OCI-LY1 (cell line): ENCODE measurements at regions not wholly inside any gene's neighbourhood (a gene's known extent, or its start where the extent isn't known, plus 50 kb on each side); places are given as distances from the start of the nearest gene placed in this dataset.

Source experiments
- H2AFZ ChIP-seq: fragments of 200-600 bp; sonication (generic), shearing (Covaris generic); 2 replicates; pipeline ENCODE4 v1.6.0; 2014; ENCODE audit warnings: antibody characterized with exemption, mild to moderate bottlenecking, low read length
- H3F3A ChIP-seq: fragments of 200-600 bp; sonication (generic), shearing (Covaris generic); 2 replicates; pipeline ENCODE4 v1.6.0; 2014; ENCODE audit warnings: mild to moderate bottlenecking, antibody characterized with exemption, low read length, moderate library complexity; ENCODE audit not compliant: insufficient read depth
- H3K27ac ChIP-seq: fragments of 200-600 bp; sonication (generic); 2 replicates; pipeline ENCODE4 v1.5.1; 2014; ENCODE audit warnings: low read length, mixed run types, mild to moderate bottlenecking, low read depth; ENCODE audit not compliant: poor library complexity, severe bottlenecking
- H3K27me3 ChIP-seq: fragments of 200-600 bp; sonication (generic); 2 replicates; pipeline ENCODE4 v1.6.0; 2014; ENCODE audit warnings: antibody characterized with exemption, mild to moderate bottlenecking, low read length, moderate library complexity; ENCODE audit not compliant: insufficient read depth
- H3K36me3 ChIP-seq: fragments of 200-600 bp; sonication (generic); 2 replicates; pipeline ENCODE4 v1.6.1; 2014; ENCODE audit warnings: mild to moderate bottlenecking, antibody characterized with exemption, low read length, moderate library complexity, mixed read lengths; ENCODE audit not compliant: insufficient read depth
- H3K4me1 ChIP-seq: fragments of 200-600 bp; sonication (generic); 2 replicates; pipeline ENCODE4 v1.5.1; 2014; ENCODE audit warnings: mild to moderate bottlenecking, low read length, moderate library complexity; ENCODE audit not compliant: insufficient read depth, severe bottlenecking
- H3K4me2 ChIP-seq: fragments of 200-600 bp; sonication (generic), shearing (Covaris generic); 2 replicates; pipeline ENCODE4 v1.6.1; 2014; ENCODE audit warnings: low read length
- H3K4me3 ChIP-seq: fragments of 200-600 bp; sonication (generic); 2 replicates; pipeline ENCODE4 v1.5.1; 2014; ENCODE audit warnings: low read length, low read depth, mild to moderate bottlenecking, mixed read lengths; ENCODE audit not compliant: poor library complexity, severe bottlenecking
- H3K79me2 ChIP-seq: fragments of 200-600 bp; shearing (Covaris generic); 2 replicates; pipeline ENCODE4 v1.6.1; 2016; ENCODE audit warnings: mixed run types, low read length, mixed read lengths; ENCODE audit not compliant: insufficient read depth
- H3K9ac ChIP-seq: fragments of 200-600 bp; sonication (generic), shearing (Covaris generic); 2 replicates; pipeline ENCODE4 v1.6.1; 2014; ENCODE audit warnings: mild to moderate bottlenecking, low read length, mixed read lengths
- H3K9me2 ChIP-seq: fragments of 200-600 bp; sonication (generic), shearing (Covaris generic); 2 replicates; pipeline ENCODE4 v1.6.1; 2014; ENCODE audit warnings: low read depth, mild to moderate bottlenecking, low read length, mixed read lengths
- H3K9me3 ChIP-seq: fragments of 200-600 bp; shearing (Covaris generic); 2 replicates; pipeline ENCODE4 v1.6.1; 2014; ENCODE audit warnings: low read length, mixed read lengths
- H4K20me1 ChIP-seq: fragments of 200-600 bp; sonication (generic), shearing (Covaris generic); 2 replicates; pipeline ENCODE4 v1.6.0; 2016; ENCODE audit warnings: mild to moderate bottlenecking, low read length; ENCODE audit not compliant: insufficient read depth
- EZH2 ChIP-seq: fragments of 200-600 bp; sonication (generic), shearing (Covaris generic); IDR thresholded peaks from 2 replicates; pipeline ENCODE4 v1.8.0; 2017; ENCODE audit warnings: borderline replicate concordance, mixed run types, mild to moderate bottlenecking, antibody characterized with exemption, low read length, moderate library complexity, mixed read lengths
- TF ChIP-seq, protein P1 (sequence below): fragments of 200-600 bp; sonication (generic), shearing (Covaris generic); IDR thresholded peaks from 2 replicates; pipeline ENCODE4 v1.5.1; 2017; ENCODE audit warnings: mild to moderate bottlenecking, antibody characterized with exemption, low read length, moderate library complexity, mixed read lengths

DNA sequence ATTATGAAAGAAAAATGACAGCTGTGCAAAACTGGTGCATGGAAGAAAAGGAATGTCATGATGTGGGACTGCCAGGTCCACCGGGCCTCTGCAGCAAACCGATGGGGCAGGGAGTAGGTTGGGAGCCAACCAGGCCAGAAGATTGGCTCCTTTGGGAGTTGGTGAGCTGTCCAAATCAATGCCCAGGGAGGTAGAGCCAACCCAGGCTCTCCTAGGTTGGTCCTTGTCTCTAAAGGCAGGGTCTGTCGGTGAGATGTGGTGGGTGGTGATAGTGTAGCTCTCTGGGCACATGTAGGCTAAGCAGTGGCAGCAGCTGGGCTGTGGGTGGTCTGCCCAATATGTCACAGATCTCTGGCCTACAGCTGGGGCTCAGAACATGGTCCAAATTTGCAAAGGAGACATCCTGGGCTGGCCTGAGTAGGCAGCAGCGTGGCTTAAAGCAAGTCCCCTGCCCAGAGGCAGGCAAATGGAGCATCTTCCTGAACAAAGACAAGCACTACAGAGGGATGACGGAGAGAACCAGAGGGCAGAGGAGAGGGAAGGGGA lies 61.2 kb upstream of the PRDX6 start:
- peaks cover 87% of the 10 kb centered on the region for H3K4me1 ChIP-seq
- H3F3A ChIP-seq = 0 out of 2 replicates have a peak, but pooled peaks cover 3% of the 10 kb centered on the region
- H3K9ac ChIP-seq = peak overlapping the region; percentile 89
- no peaks in the 10 kb centered on the region for H3K9me3 ChIP-seq
- TF ChIP-seq EZH2 = no peak
- TF ChIP-seq, protein P1, sequence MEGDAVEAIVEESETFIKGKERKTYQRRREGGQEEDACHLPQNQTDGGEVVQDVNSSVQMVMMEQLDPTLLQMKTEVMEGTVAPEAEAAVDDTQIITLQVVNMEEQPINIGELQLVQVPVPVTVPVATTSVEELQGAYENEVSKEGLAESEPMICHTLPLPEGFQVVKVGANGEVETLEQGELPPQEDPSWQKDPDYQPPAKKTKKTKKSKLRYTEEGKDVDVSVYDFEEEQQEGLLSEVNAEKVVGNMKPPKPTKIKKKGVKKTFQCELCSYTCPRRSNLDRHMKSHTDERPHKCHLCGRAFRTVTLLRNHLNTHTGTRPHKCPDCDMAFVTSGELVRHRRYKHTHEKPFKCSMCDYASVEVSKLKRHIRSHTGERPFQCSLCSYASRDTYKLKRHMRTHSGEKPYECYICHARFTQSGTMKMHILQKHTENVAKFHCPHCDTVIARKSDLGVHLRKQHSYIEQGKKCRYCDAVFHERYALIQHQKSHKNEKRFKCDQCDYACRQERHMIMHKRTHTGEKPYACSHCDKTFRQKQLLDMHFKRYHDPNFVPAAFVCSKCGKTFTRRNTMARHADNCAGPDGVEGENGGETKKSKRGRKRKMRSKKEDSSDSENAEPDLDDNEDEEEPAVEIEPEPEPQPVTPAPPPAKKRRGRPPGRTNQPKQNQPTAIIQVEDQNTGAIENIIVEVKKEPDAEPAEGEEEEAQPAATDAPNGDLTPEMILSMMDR = no peak
- H4K20me1 ChIP-seq = no peaks in the 10 kb centered on the region
- no peaks in the 10 kb centered on the region; the same call in 1 of the 2 replicates for H3K79me2 ChIP-seq
- no peak overlapping the region for H2AFZ ChIP-seq
- H3K27me3 ChIP-seq = no peaks in the 10 kb centered on the region
- H3K4me2 ChIP-seq = peak overlapping the region; percentile 77
- no peaks in the 10 kb centered on the region for H3K9me2 ChIP-seq
- H3K27ac ChIP-seq = peak overlapping the region; percentile 98
- H3K4me3 ChIP-seq = peak overlapping the region; percentile 68
- H3K36me3 ChIP-seq = peaks cover 11% of the 10 kb centered on the region

DNA sequence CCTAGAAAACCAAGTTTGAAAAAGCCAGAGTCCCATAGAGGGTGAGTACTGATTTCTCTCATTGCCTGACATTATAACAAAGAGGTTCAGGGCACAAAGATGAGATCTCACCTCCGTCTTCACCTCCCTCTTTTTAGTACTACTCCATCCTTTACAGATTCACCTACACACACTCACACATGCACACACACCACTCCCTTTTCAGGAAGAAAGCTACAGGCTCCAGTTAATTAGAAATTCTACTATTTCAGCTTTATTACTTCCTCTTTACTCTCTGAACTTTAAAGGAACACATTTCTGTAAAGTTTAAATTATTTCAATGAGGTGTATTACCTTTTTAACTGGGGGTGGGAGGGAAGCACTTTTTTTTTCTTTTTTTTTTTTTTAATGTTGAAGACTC lies 59.6 kb upstream of the PRDX6 start:
- Histone ChIP-seq H3K9ac (peak overlapping the region; percentile 89), H3K9me2 (no peaks in the 10 kb centered on the region), H3K9me3 (no peaks in the 10 kb centered on the region), H2AFZ (no peak overlapping the region), H3F3A (0 out of 2 replicates have a peak, but pooled peaks cover 3% of the 10 kb centered on the region), H3K79me2 (no peaks in the 10 kb centered on the region; the same call in 1 of the 2 replicates), H4K20me1 (no peaks in the 10 kb centered on the region), H3K36me3 (peaks cover 25% of the 10 kb centered on the region), H3K4me2 (peak overlapping the region; percentile 77), H3K27me3 (no peaks in the 10 kb centered on the region), H3K4me3 (peak overlapping the region; percentile 68), H3K27ac (peak overlapping the region; percentile 98), H3K4me1 (peaks cover 72% of the 10 kb centered on the region)
- TF ChIP-seq EZH2 = no peak
- TF ChIP-seq, protein P1 = no peak

DNA sequence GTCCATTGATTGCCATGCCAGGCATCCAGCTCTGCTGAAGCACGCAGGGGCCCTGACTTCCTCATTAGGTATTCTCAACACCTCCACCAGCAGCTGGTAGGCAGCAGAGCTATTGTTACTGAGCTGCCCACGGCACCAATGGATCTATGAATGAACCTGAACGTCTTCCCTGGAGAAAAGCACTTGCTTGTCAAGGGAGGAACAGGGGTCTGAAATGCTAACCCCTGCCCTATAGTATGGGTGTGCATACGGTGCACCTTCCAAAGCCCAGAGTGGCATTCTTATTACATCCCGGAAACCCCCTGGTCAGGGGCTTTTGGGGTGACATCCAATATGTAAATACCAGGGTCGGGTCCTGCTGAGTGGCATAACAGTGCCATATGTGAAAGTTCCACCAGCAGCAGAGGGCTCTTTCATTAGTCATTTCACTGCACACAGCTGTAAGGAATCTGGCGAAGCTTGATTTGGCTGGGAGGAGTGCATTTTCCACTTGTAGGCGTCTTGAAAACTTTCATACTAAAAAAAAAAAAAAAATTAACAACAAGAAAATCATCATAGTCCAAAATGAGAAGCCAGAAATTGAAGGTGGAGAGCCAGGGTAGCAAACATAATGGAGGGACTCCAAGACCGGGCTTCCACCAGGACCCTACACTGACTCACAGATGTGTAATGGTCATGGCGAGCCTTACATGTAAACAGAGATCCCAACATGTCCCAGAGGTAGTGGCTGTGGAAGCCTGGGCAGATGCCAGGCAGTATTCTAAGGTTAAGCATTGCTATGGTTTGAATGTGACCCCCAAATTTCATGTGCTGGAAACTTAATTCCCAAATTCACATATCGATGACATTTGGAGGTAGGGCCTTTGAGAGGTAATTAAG lies 58.8 kb upstream of the PRDX6 start:
- H3K36me3 ChIP-seq = peaks cover 32% of the 10 kb centered on the region
- H4K20me1 ChIP-seq = no peaks in the 10 kb centered on the region
- H3K79me2 ChIP-seq = no peaks in the 10 kb centered on the region; the same call in 1 of the 2 replicates
- TF ChIP-seq EZH2 = no peak
- TF ChIP-seq, protein P1 = no peak
- peak overlapping the region; percentile 98 for H3K27ac ChIP-seq
- peak overlapping the region; percentile 89; the same call in 1 of the 2 replicates for H3K9ac ChIP-seq
- H3K4me1 ChIP-seq = peaks cover 64% of the 10 kb centered on the region
- H2AFZ ChIP-seq = no peak overlapping the region
- H3K9me3 ChIP-seq = no peaks in the 10 kb centered on the region
- H3K9me2 ChIP-seq = no peaks in the 10 kb centered on the region
- peak overlapping the region; percentile 68 for H3K4me3 ChIP-seq
- 0 out of 2 replicates have a peak, but pooled peaks cover 3% of the 10 kb centered on the region for H3F3A ChIP-seq
- H3K4me2 ChIP-seq = peak overlapping the region; percentile 77
- no peaks in the 10 kb centered on the region for H3K27me3 ChIP-seq
